Duodenal mucosa (tissue), 2 donors: ENCODE measurements at regions not wholly inside any gene's neighbourhood (a gene's known extent, or its start where the extent isn't known, plus 50 kb on each side); places are given as distances from the start of the nearest gene placed in this dataset.

Experiments
- H3K27ac ChIP-seq: one replicate; pipeline ENCODE4 v1.7.0; 2013; ENCODE audit warnings: low read depth, low read length
- H3K27me3 ChIP-seq, 2 donors: one replicate each; pipeline ENCODE4 v1.7.0; 2013; ENCODE audit warnings: low read length in 2 of 2, control low read depth in 1 of 2; ENCODE audit not compliant: insufficient read depth in 2 of 2, control insufficient read depth in 1 of 2
- H3K36me3 ChIP-seq, 2 donors: one replicate each; pipeline ENCODE4 v1.7.0; 2013; ENCODE audit warnings: low read length in 2 of 2, control low read depth in 1 of 2; ENCODE audit not compliant: insufficient read depth in 2 of 2, control insufficient read depth in 1 of 2
- H3K4me1 ChIP-seq, 2 donors: one replicate each; pipeline ENCODE4 v1.7.0; 2013; ENCODE audit warnings: low read length in 2 of 2, control low read depth in 1 of 2; ENCODE audit not compliant: insufficient read depth in 2 of 2, control insufficient read depth in 1 of 2
- H3K4me3 ChIP-seq, 2 donors: one replicate each; pipeline ENCODE4 v1.7.0; 2013; ENCODE audit warnings: low read length in 2 of 2, low read depth in 1 of 2
- H3K9ac ChIP-seq, 2 donors: one replicate each; pipeline ENCODE4 v1.7.0; 2013; ENCODE audit warnings: low read length in 2 of 2, low read depth in 1 of 2
- H3K9me3 ChIP-seq, 2 donors: one replicate each; pipeline ENCODE4 v1.7.0; 2013; ENCODE audit warnings: low read length in 2 of 2, control low read depth in 1 of 2; ENCODE audit not compliant: control insufficient read depth in 1 of 2

DNA sequence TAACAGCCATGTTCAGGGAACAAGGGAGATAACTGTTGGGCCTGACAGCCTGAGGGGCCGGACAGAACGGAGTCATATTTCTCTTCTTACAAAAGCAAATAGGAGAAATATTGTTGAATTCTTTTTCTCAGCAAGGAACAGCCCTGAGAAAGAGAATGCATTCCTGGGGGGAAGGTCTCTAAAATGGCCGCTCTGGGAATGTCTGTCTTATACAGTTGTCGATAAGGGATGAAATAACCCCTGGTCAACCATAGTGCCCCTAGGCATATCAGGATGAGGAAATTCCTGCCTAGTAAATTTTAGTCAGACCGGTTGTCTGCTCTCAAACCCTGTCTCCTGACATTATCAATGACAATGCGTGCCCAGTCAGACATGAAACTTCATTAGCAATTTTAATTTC, 1925.5 kb downstream of the PCDH7 start:
- H3K27me3 ChIP-seq: no peaks in the 10 kb centered on the region
- no peak overlapping the region for H3K27ac ChIP-seq
- peaks cover 7 to 10% of the 10 kb centered on the region in 2 donors for H3K9me3 ChIP-seq
- no peak overlapping the region for H3K4me3 ChIP-seq
- H3K9ac ChIP-seq: no peak overlapping the region
- no peaks in the 10 kb centered on the region for H3K4me1 ChIP-seq
- H3K36me3 ChIP-seq: no peaks in the 10 kb centered on the region

DNA sequence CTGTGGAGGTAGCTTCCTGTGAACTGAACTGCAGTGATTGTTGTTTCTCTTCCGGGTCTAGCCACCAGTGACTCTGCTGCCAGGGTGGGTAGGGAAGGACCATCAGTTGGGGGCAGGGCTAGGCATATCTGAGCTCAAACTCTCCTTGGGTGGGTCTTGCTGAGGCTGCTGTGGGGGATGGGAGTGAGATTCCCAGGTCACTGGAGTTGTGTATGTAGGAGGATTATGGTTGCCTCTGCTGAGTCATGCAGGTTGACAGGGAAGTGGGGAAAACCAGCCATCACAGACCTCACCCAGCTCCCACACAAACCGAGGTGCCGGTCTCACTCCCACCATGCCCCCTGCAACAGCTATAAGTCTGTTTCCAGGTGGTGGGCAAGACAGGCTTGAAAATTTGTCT, 1937.8 kb downstream of the PCDH7 start:
- Histone ChIP-seq H3K4me3 (no peak overlapping the region), H3K36me3 (no peaks in the 10 kb centered on the region), H3K4me1 (no peaks in the 10 kb centered on the region), H3K9me3 (peaks cover 4 to 5% of the 10 kb centered on the region in 2 donors), H3K27ac (no peak overlapping the region), H3K27me3 (no peaks in the 10 kb centered on the region), H3K9ac (no peak overlapping the region)

DNA sequence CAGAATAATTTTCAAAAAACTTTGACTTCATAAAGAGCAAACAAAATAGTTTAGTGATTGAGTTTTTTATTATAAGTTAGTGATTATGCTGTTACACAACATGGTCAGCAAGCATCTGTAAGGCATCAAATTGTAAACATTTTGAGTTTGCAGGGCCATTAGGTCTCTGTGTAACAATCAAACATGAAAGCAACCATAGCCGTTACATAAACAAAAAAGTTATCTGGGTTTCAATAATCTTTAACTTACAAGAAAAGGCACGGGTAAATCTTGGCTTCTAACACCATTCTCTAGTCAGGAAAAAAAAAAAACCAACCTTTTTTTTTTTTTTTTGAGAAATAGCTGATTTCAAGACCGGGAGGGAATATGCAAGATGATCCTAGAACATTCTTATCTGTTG, 1941.1 kb downstream of the PCDH7 start:
- Histone ChIP-seq H3K27ac (no peak overlapping the region), H3K4me3 (no peak overlapping the region), H3K36me3 (no peaks in the 10 kb centered on the region), H3K9ac (no peak overlapping the region), H3K9me3 (peaks cover 4 to 5% of the 10 kb centered on the region in 2 donors), H3K27me3 (no peaks in the 10 kb centered on the region), H3K4me1 (no peaks in the 10 kb centered on the region)

- H3K9ac ChIP-seq: no peak overlapping the region
- H3K9me3 ChIP-seq: peaks cover 4 to 5% of the 10 kb centered on the region in 2 donors
- no peak overlapping the region for H3K27ac ChIP-seq
- no peaks in the 10 kb centered on the region for H3K4me1 ChIP-seq
- no peaks in the 10 kb centered on the region for H3K27me3 ChIP-seq
- no peak overlapping the region for H3K4me3 ChIP-seq
- H3K36me3 ChIP-seq: no peaks in the 10 kb centered on the region
Observed at GRCh38 chr4:32662803-32663202, 1942.6 kb downstream of the PCDH7 start.

DNA sequence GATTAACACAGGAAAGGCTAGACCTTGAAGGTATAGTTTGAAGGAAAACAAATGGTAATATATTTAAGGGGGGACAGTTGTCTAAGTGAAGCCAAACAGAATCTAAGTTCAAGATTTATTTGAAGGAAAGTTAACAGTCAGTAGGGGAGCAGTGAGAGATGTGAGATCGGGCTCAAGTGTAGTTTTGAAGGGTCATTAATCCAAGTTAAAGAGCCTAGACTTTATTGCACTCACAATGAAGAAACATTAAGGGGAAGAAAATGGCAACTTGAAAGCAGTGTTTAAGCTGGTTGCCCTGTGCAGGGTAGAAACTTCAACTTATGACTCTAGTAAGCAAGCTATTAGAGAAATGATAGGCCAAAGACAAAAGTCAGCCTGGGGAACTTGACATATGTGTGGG, 1952.2 kb downstream of the PCDH7 start:
- H3K36me3 ChIP-seq: no peaks in the 10 kb centered on the region
- no peak overlapping the region for H3K27ac ChIP-seq
- no peak overlapping the region for H3K4me3 ChIP-seq
- no peaks in the 10 kb centered on the region for H3K9me3 ChIP-seq
- H3K9ac ChIP-seq: no peak overlapping the region
- H3K4me1 ChIP-seq: no peaks in the 10 kb centered on the region
- no peaks in the 10 kb centered on the region for H3K27me3 ChIP-seq

DNA sequence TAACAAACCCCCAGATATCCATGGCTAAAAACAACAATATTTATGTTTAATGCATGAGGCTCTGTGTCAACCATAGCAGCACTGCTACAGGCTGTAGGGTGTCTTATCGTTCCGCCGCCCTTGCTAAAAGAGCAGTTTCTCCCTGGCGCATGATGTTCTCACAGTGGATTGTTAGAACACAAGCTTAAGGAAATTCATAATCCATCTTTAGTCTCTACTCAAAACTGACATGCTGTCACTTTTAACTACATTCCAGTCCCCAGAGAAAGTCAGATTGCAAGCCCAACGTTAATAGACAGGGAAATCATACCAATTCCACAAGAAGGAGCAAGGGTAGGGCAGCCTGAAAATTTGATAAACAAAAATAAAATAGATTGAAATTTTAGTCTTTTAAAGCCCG, 1960.8 kb downstream of the PCDH7 start:
- Histone ChIP-seq H3K4me3 (no peak overlapping the region), H3K9ac (no peak overlapping the region), H3K9me3 (peaks cover 3 to 13% of the 10 kb centered on the region in 2 donors), H3K4me1 (no peaks in the 10 kb centered on the region), H3K27ac (no peak overlapping the region), H3K27me3 (no peaks in the 10 kb centered on the region), H3K36me3 (no peaks in the 10 kb centered on the region)

DNA sequence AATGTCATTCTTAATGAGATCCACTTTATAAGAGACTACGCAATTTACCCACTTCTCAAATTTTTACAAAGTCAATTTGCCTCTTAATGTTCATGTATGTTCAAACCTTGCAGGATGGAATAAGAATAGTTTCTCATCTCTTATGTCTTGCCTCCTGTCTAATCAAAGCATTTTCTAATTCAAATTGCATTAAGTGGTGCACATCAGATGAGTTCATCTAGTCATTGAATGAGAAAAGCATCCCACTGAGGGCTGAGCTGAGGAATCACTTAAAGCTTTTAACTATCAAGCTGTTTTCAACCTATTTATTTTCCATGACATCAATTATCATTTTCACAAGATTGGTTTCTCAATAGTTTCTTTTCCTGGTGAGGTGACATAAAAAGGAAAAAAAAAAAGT, 1964.0 kb downstream of the PCDH7 start:
- H3K4me3 ChIP-seq: no peak overlapping the region
- no peaks in the 10 kb centered on the region for H3K4me1 ChIP-seq
- no peaks in the 10 kb centered on the region for H3K27me3 ChIP-seq
- H3K9me3 ChIP-seq: peaks cover 3 to 11% of the 10 kb centered on the region in 2 donors
- no peak overlapping the region for H3K27ac ChIP-seq
- no peak overlapping the region for H3K9ac ChIP-seq
- H3K36me3 ChIP-seq: no peaks in the 10 kb centered on the region

DNA sequence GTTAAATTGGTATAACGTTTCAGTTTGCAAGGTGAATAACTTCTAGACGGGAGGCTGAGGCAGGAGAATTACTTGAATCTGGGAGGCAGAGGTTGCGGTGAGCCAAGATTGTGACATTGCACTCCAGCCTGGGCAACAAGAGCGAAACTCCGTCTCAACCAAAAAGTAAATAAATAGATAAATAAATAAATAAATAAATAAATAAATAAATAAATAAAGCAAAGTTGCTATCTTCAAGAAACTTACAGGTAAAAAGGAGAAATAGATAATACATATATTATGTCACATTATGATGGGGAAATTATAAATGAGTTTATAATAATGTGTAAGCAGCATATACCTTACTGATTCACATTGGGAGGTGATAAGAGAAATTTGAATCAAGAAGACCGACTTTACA, 1966.0 kb downstream of the PCDH7 start:
- H3K27me3 ChIP-seq: no peaks in the 10 kb centered on the region
- H3K9ac ChIP-seq: no peak overlapping the region
- H3K36me3 ChIP-seq: no peaks in the 10 kb centered on the region
- peaks cover 3 to 8% of the 10 kb centered on the region in 2 donors for H3K9me3 ChIP-seq
- no peaks in the 10 kb centered on the region for H3K4me1 ChIP-seq
- no peak overlapping the region for H3K27ac ChIP-seq
- no peak overlapping the region for H3K4me3 ChIP-seq

- H3K4me3 ChIP-seq: no peak overlapping the region
- H3K27me3 ChIP-seq: no peaks in the 10 kb centered on the region
- peaks cover 0 to 5% of the 10 kb centered on the region in 2 donors for H3K9me3 ChIP-seq
- H3K9ac ChIP-seq: no peak overlapping the region
- H3K4me1 ChIP-seq: no peaks in the 10 kb centered on the region
- no peaks in the 10 kb centered on the region for H3K36me3 ChIP-seq
- no peak overlapping the region for H3K27ac ChIP-seq
Observed at GRCh38 chr4:32689518-32689917, 1969.3 kb downstream of the PCDH7 start.

DNA sequence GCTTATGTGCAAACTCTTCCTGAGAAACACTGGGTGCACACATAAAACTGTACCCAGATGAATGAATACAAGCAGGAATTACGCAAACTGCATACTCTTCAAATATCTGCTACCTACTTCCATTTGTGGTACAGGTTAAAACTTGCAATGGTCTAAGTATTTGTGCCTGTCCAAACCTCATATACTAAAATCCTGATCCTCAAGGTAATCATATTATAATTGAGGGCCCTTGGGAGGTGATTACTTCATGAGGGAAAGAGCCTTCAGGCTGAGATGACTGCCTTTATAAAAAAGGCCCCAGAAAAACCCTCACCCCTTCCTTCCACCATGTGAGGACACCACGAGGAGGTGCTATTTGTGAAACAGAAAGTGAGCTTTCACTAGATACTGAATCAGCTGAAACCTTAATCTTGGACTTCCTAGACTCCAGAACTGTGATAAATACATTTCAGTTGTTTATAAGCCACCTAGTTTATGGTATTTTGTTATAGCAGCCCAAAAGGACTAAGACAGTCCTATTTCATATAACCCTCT, 1977.2 kb downstream of the PCDH7 start:
- Histone ChIP-seq H3K36me3 (no peaks in the 10 kb centered on the region), H3K4me3 (no peak overlapping the region), H3K27me3 (no peaks in the 10 kb centered on the region), H3K4me1 (no peaks in the 10 kb centered on the region), H3K27ac (no peak overlapping the region), H3K9me3 (peaks cover 0 to 2% of the 10 kb centered on the region in 2 donors), H3K9ac (no peak overlapping the region)

- Histone ChIP-seq H3K27ac (no peak overlapping the region), H3K9me3 (peaks cover 2 to 4% of the 10 kb centered on the region in 2 donors), H3K36me3 (no peaks in the 10 kb centered on the region), H3K4me1 (no peaks in the 10 kb centered on the region), H3K27me3 (no peaks in the 10 kb centered on the region), H3K4me3 (no peak overlapping the region), H3K9ac (no peak overlapping the region)
Observed at GRCh38 chr4:32700838-32701237, 1980.7 kb downstream of the PCDH7 start.
